NCI-H226 (cell line): ENCODE measurements at regions not wholly inside any gene's neighbourhood (a gene's known extent, or its start where the extent isn't known, plus 50 kb on each side); places are given as distances from the start of the nearest gene placed in this dataset.
A peak's percentile ranks its signal among the peaks of the same experiment; 100 is the strongest.
"Not testable (repeated sequence)": the region's sequence is repeated elsewhere in the genome, so short reads cannot be mapped to it uniquely, and the experiment has no call there.

Experiments
- DNase-seq: peaks from one replicate; pipeline ENCODE4 v3.0.0-alpha.2; 2015

- DNase-seq, result no peak
These were observed 51.5 kb upstream of the MELK start for GRCh38 chr9:36521148-36521547.

GRCh38 chr9:36517131-36517530 is 55.6 kb upstream of the MELK start:
- DNase-seq, result no peak

GRCh38 chr9:36504156-36504555 is 68.5 kb upstream of the MELK start:
- no peak for DNase-seq

- DNase-seq, result no peak
These were observed 69.3 kb upstream of the MELK start for GRCh38 chr9:36503172-36504088.

- no peak for DNase-seq
These were observed 71.0 kb upstream of the MELK start for GRCh38 chr9:36501727-36502126.

GRCh38 chr9:36500931-36501330 is 71.8 kb upstream of the MELK start:
- DNase-seq, result not testable (repeated sequence)

GRCh38 chr9:36499174-36499890 is 73.4 kb upstream of the MELK start:
- no peak for DNase-seq

- not testable (repeated sequence) for DNase-seq
These were observed 79.1 kb upstream of the MELK start for GRCh38 chr9:36493564-36493963.

GRCh38 chr9:36492865-36493264 is 79.8 kb upstream of the MELK start:
- DNase-seq, result peak; percentile 8

GRCh38 chr9:36489453-36489852 is 83.2 kb upstream of the MELK start:
- no peak for DNase-seq

- DNase-seq, result no peak
These were observed 84.3 kb upstream of the MELK start for GRCh38 chr9:36488389-36488756.

- DNase-seq, result peak; percentile 77
These were observed 85.0 kb upstream of the MELK start for GRCh38 chr9:36487482-36488388.

GRCh38 chr9:36486933-36487481 is 85.7 kb upstream of the MELK start:
- no peak for DNase-seq

GRCh38 chr9:36486329-36486932 is 86.3 kb upstream of the MELK start:
- DNase-seq, result no peak

- DNase-seq, result no peak
These were observed 85.7 kb upstream of the RNF38 start for GRCh38 chr9:36485647-36486328.

- DNase-seq, result no peak
These were observed 84.1 kb upstream of the RNF38 start for GRCh38 chr9:36484124-36484523.

GRCh38 chr9:36479101-36479500 is 79.0 kb upstream of the RNF38 start:
- no peak for DNase-seq

GRCh38 chr9:36471359-36471758 is 71.3 kb upstream of the RNF38 start:
- no peak for DNase-seq

- peak; percentile 56 for DNase-seq
These were observed 70.7 kb upstream of the RNF38 start for GRCh38 chr9:36470643-36471290.

- DNase-seq, result no peak
These were observed 63.4 kb upstream of the RNF38 start for GRCh38 chr9:36463467-36463866.

GRCh38 chr9:36462245-36462644 is 62.2 kb upstream of the RNF38 start:
- DNase-seq, result no peak
